NCI-H82 treated with DMSO at 0.1 percent for 48 hours (cell line): ENCODE measurements at regions not wholly inside any gene's neighbourhood (a gene's known extent, or its start where the extent isn't known, plus 50 kb on each side); places are given as distances from the start of the nearest gene placed in this dataset.

Experiments
- DNase-seq: peaks from one replicate; lab custom pipeline; 2025; ENCODE audit not compliant: unreplicated experiment; lab: John Stamatoyannopoulos, UW

GRCh38 chr10:29760138-29760900 lies 125.5 kb upstream of the SVIL start:
- DNase-seq, result no peak

- DNase-seq, result no peak
Observed at GRCh38 chr10:29757551-29758297, 123.0 kb upstream of the SVIL start.

GRCh38 chr10:29756451-29756850 lies 121.7 kb upstream of the SVIL start:
- DNase-seq, result no peak

- no peak for DNase-seq
Observed at GRCh38 chr10:29753283-29753682, 118.5 kb upstream of the SVIL start.

GRCh38 chr10:29751684-29752083 lies 116.9 kb upstream of the SVIL start:
- DNase-seq, result no peak

GRCh38 chr10:29751240-29751639 lies 116.5 kb upstream of the SVIL start:
- no peak for DNase-seq

GRCh38 chr10:29749150-29749549 lies 114.4 kb upstream of the SVIL start:
- no peak for DNase-seq

GRCh38 chr10:29748109-29748650 lies 113.4 kb upstream of the SVIL start:
- DNase-seq, result no peak

GRCh38 chr10:29746080-29746797 lies 111.5 kb upstream of the SVIL start:
- DNase-seq, result peak; percentile 23

- DNase-seq, result no peak
Observed at GRCh38 chr10:29740981-29741545, 106.3 kb upstream of the SVIL start.

GRCh38 chr10:29738341-29738740 lies 103.6 kb upstream of the SVIL start:
- DNase-seq, result no peak

GRCh38 chr10:29737074-29737593 lies 102.4 kb upstream of the SVIL start:
- no peak for DNase-seq

GRCh38 chr10:29736366-29737073 lies 101.7 kb upstream of the SVIL start:
- no peak for DNase-seq

GRCh38 chr10:29735628-29736365 lies 101.0 kb upstream of the SVIL start:
- peak; percentile 0 for DNase-seq

GRCh38 chr10:29734962-29735627 lies 100.3 kb upstream of the SVIL start:
- peak; percentile 10 for DNase-seq

- no peak for DNase-seq
Observed at GRCh38 chr10:29734640-29734961, 99.8 kb upstream of the SVIL start.

- DNase-seq, result no peak
Observed at GRCh38 chr10:29733323-29733722, 98.6 kb upstream of the SVIL start.

- no peak for DNase-seq
Observed at GRCh38 chr10:29732918-29733317, 98.1 kb upstream of the SVIL start.

GRCh38 chr10:29731760-29732159 lies 97.0 kb upstream of the SVIL start:
- DNase-seq, result no peak
